Right lobe of liver (tissue), 4 donors: ENCODE measurements at regions not wholly inside any gene's neighbourhood (a gene's known extent, or its start where the extent isn't known, plus 50 kb on each side); places are given as distances from the start of the nearest gene placed in this dataset.

Experiments
- POLR2A ChIP-seq: fragments of 450-650 bp; IDR thresholded peaks from one replicate; pipeline ENCODE4 v1.6.1; 2017; ENCODE audit warnings: antibody characterized with exemption, mild to moderate bottlenecking
- TF ChIP-seq, protein P1 (sequence below), 4 donors: fragments of 200-600 bp in 3 of 4; fragments of 450-650 bp in 1 of 4; IDR thresholded peaks; one replicate each; pipeline versions ENCODE4 v1.5.1 to v1.8.0; 2016 to 2022; ENCODE audit warnings: antibody characterized with exemption in 4 of 4, mild to moderate bottlenecking in 2 of 4
- donor health status: DM: no; HTN: no; CAD: no.
- donor health status: DM: no; HTN: no; CAD: no.
- donor health status: DM: no; HTN: yes; CAD: no.

GRCh38 chr5:173463207-173463606, 135.0 kb upstream of the STC2 start:
- TF ChIP-seq, protein P1, sequence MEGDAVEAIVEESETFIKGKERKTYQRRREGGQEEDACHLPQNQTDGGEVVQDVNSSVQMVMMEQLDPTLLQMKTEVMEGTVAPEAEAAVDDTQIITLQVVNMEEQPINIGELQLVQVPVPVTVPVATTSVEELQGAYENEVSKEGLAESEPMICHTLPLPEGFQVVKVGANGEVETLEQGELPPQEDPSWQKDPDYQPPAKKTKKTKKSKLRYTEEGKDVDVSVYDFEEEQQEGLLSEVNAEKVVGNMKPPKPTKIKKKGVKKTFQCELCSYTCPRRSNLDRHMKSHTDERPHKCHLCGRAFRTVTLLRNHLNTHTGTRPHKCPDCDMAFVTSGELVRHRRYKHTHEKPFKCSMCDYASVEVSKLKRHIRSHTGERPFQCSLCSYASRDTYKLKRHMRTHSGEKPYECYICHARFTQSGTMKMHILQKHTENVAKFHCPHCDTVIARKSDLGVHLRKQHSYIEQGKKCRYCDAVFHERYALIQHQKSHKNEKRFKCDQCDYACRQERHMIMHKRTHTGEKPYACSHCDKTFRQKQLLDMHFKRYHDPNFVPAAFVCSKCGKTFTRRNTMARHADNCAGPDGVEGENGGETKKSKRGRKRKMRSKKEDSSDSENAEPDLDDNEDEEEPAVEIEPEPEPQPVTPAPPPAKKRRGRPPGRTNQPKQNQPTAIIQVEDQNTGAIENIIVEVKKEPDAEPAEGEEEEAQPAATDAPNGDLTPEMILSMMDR (IDR thresholded peaks at IDR 0.05) = no peak
- TF ChIP-seq POLR2A = no peak
